ENCODE measurements at regions not wholly inside any gene's neighbourhood (a gene's known extent, or its start where the extent isn't known, plus 50 kb on each side); places are given as distances from the start of the nearest gene placed in this dataset.

GRCh38 chr18:77448046-77448445, 198.4 kb downstream of the GALR1 start:
- DNase-seq = no peak

- DNase-seq = no peak
Observed at GRCh38 chr18:77455004-77455403, 205.4 kb downstream of the GALR1 start.

- DNase-seq = no peak
Observed at GRCh38 chr18:77457681-77458080, 208.0 kb downstream of the GALR1 start.

GRCh38 chr18:77461062-77461688, 211.5 kb downstream of the GALR1 start:
- no peak for DNase-seq

GRCh38 chr18:77464917-77465316, 215.3 kb downstream of the GALR1 start:
- DNase-seq = no peak

GRCh38 chr18:77466890-77467289, 217.2 kb downstream of the GALR1 start:
- DNase-seq = no peak

- DNase-seq = no peak
Observed at GRCh38 chr18:77469131-77469530, 219.5 kb downstream of the GALR1 start.

GRCh38 chr18:77470569-77471413, 221.1 kb downstream of the GALR1 start:
- DNase-seq = no peak

- DNase-seq = no peak
Observed at GRCh38 chr18:77472509-77472908, 222.9 kb downstream of the GALR1 start.

GRCh38 chr18:77478646-77479442, 229.2 kb downstream of the GALR1 start:
- DNase-seq = no peak

GRCh38 chr18:77481541-77481940, 231.9 kb downstream of the GALR1 start:
- no peak for DNase-seq

GRCh38 chr18:77482190-77483085, 232.8 kb downstream of the GALR1 start:
- no peak for DNase-seq

- no peak for DNase-seq
Observed at GRCh38 chr18:77486985-77487384, 237.3 kb downstream of the GALR1 start.

- no peak for DNase-seq
Observed at GRCh38 chr18:77487951-77488740, 238.5 kb downstream of the GALR1 start.

GRCh38 chr18:77495079-77495478, 245.4 kb downstream of the GALR1 start:
- DNase-seq = no peak

GRCh38 chr18:77495982-77496690, 246.5 kb downstream of the GALR1 start:
- DNase-seq = no peak

GRCh38 chr18:77501266-77501665, 251.6 kb downstream of the GALR1 start:
- DNase-seq = no peak

GRCh38 chr18:77505499-77505898, 255.9 kb downstream of the GALR1 start:
- DNase-seq = no peak

- no peak for DNase-seq
Observed at GRCh38 chr18:77512152-77512551, 262.5 kb downstream of the GALR1 start.

- DNase-seq = no peak
Observed at GRCh38 chr18:77517901-77518300, 268.3 kb downstream of the GALR1 start.

GRCh38 chr18:77520767-77521166, 271.1 kb downstream of the GALR1 start:
- DNase-seq = no peak
